A549 (cell line): ENCODE measurements at regions not wholly inside any gene's neighbourhood (a gene's known extent, or its start where the extent isn't known, plus 50 kb on each side); places are given as distances from the start of the nearest gene placed in this dataset.
A peak's percentile ranks its signal among the peaks of the same experiment; 100 is the strongest.

ENCODE experiments used
- ATAC-seq, 2 experiments: fragments of 200-7000 bp in 1 of 2; fragments of >200 bp in 1 of 2; cut with Nextera tagmentation in 1 of 2; cut with Tn5 transposase in 1 of 2; 3 replicates each; pipeline versions ENCODE4 v1.8.0 to v1.9.1; 2018 to 2020; ENCODE audit warnings: mild to moderate bottlenecking in 1 of 2, moderate library complexity in 1 of 2
- CTCF ChIA-PET: fragments of 300-600 bp; sonication (Branson Sonifier 250); formaldehyde crosslinking; extraction: SDS; loops from one replicate; lab custom pipeline; 2021; ENCODE audit warnings: antibody characterized with exemption, inconsistent platforms; lab: Yijun Ruan, JAX
- POLR2A ChIA-PET: fragments of 350-600 bp; formaldehyde crosslinking; extraction: SDS; loops from one replicate; lab custom pipeline; 2021; ENCODE audit warnings: antibody characterized with exemption, inconsistent platforms; lab: Yijun Ruan, JAX
- DNase-seq, 2 experiments: peaks; one replicate each; pipeline versions ENCODE4 v3.0.0 to v3.0.0-alpha.2; 2011 to 2016; ENCODE audit warnings: low read depth in 1 of 2, low spot score in 1 of 2
- FAIRE-seq: peaks from 2 replicates; lab custom pipeline; 2011; peaks lifted over from hg19 to GRCh38; lab: Jason Lieb, UNC
- H3K27ac ChIP-seq, 2 experiments: fragments of >200 bp; sonication (Bioruptor Twin); formaldehyde crosslinking; 3 replicates each; pipeline ENCODE4 v1.5.1; 2016 to 2017
- H3K4me1 ChIP-seq: fragments of >200 bp; sonication (Bioruptor Twin); formaldehyde crosslinking; 3 replicates; pipeline ENCODE4 v1.6.1; 2016
- H3K4me2 ChIP-seq: fragments of >200 bp; sonication (Bioruptor Twin); formaldehyde crosslinking; 3 replicates; pipeline ENCODE4 v1.6.1; 2016
- H3K4me3 ChIP-seq: fragments of >200 bp; sonication (Bioruptor Twin); formaldehyde crosslinking; 3 replicates; pipeline ENCODE4 v1.5.1; 2016
- H3K9me3 ChIP-seq: fragments of >200 bp; sonication (Bioruptor Twin); formaldehyde crosslinking; 3 replicates; pipeline ENCODE4 v1.6.1; 2016
- ATOH8 ChIP-seq: fragments of 250-450 bp; sonication (Bioruptor Pico); IDR thresholded peaks from 2 replicates; pipeline ENCODE4 v1.5.0; 2020; ENCODE audit warnings: low read depth, mild to moderate bottlenecking, moderate library complexity
- CBX2 ChIP-seq: fragments of 200-600 bp; sonication (generic); IDR thresholded peaks from 2 replicates; pipeline ENCODE4 v1.6.1; 2016; ENCODE audit warnings: low read depth, mild to moderate bottlenecking, borderline replicate concordance
- CHD4 ChIP-seq: fragments of 200-600 bp; sonication (generic); IDR thresholded peaks from 2 replicates; pipeline ENCODE4 v1.6.1; 2016; ENCODE audit warnings: antibody characterized with exemption, mild to moderate bottlenecking, borderline replicate concordance
- EP300 ChIP-seq, 2 experiments: fragments of >200 bp; sonication (Bioruptor Twin); formaldehyde crosslinking; IDR thresholded peaks; 2 replicates in 1 of 2; 3 replicates in 1 of 2; pipeline ENCODE4 v1.6.1; 2016 to 2017
- FOSB ChIP-seq: fragments of 250-450 bp; sonication (Bioruptor Pico); IDR thresholded peaks from 2 replicates; pipeline ENCODE4 v1.5.0; 2020; ENCODE audit warnings: mild to moderate bottlenecking, moderate library complexity
- FOSL2 ChIP-seq, 2 experiments: fragments of 450-650 bp in 1 of 2; fragments of >200 bp in 1 of 2; sonication (Bioruptor Twin) in 1 of 2; formaldehyde crosslinking; IDR thresholded peaks; 2 replicates each; pipeline versions ENCODE4 v1.5.0 to v1.6.1; 2016 to 2020; ENCODE audit warnings: mild to moderate bottlenecking in 1 of 2, moderate library complexity in 1 of 2
- HES2 ChIP-seq: fragments of >200 bp; sonication (Bioruptor Twin); formaldehyde crosslinking; IDR thresholded peaks from 2 replicates; pipeline ENCODE4 v1.6.1; 2016
- HOXA7 ChIP-seq: fragments of 250-450 bp; sonication (Bioruptor Pico); IDR thresholded peaks from 2 replicates; pipeline ENCODE4 v1.5.0; 2020; ENCODE audit warnings: mild to moderate bottlenecking, moderate library complexity
- HOXB13 ChIP-seq: fragments of 250-450 bp; sonication (Bioruptor Pico); IDR thresholded peaks from 2 replicates; pipeline ENCODE4 v1.5.0; 2020; ENCODE audit warnings: low read depth, mild to moderate bottlenecking, moderate library complexity
- HOXB5 ChIP-seq: fragments of 250-450 bp; sonication (Bioruptor Pico); IDR thresholded peaks from 2 replicates; pipeline ENCODE4 v1.5.0; 2020; ENCODE audit warnings: mild to moderate bottlenecking, moderate library complexity
- JUN ChIP-seq, 2 experiments: fragments of >200 bp; sonication (Bioruptor Twin); formaldehyde crosslinking; IDR thresholded peaks; 2 replicates in 1 of 2; 3 replicates in 1 of 2; pipeline ENCODE4 v1.6.1; 2016 to 2017
- JUNB ChIP-seq: fragments of >200 bp; sonication (Bioruptor Twin); formaldehyde crosslinking; IDR thresholded peaks from 2 replicates; pipeline ENCODE4 v1.6.1; 2016
- KDM5A ChIP-seq: fragments of 200-600 bp; sonication (generic); IDR thresholded peaks from 2 replicates; pipeline ENCODE4 v1.6.1; 2016; ENCODE audit warnings: antibody characterized with exemption, mild to moderate bottlenecking
- MAFK ChIP-seq: fragments of 450-650 bp; IDR thresholded peaks from 2 replicates; pipeline ENCODE4 v1.6.1; 2014; ENCODE audit not compliant: partially characterized antibody
- PBX3 ChIP-seq: IDR thresholded peaks from 2 replicates; pipeline ENCODE4 v1.6.1; 2012
- PHF8 ChIP-seq: fragments of 200-600 bp; sonication (generic); IDR thresholded peaks from 2 replicates; pipeline ENCODE4 v1.6.1; 2016; ENCODE audit warnings: low read depth, mild to moderate bottlenecking, antibody characterized with exemption, moderate library complexity, borderline replicate concordance
- RARB ChIP-seq: fragments of 250-450 bp; sonication (Bioruptor Pico); IDR thresholded peaks from 2 replicates; pipeline ENCODE4 v1.8.0; 2021; ENCODE audit warnings: mild to moderate bottlenecking, moderate library complexity
- RFX5 ChIP-seq: fragments of 450-650 bp; IDR thresholded peaks from 2 replicates; pipeline ENCODE4 v1.7.1; 2014; ENCODE audit warnings: antibody characterized with exemption, mild to moderate bottlenecking, moderate library complexity
- SREBF2 ChIP-seq: fragments of 450-650 bp; IDR thresholded peaks from 2 replicates; pipeline ENCODE4 v1.6.1; 2014; ENCODE audit warnings: mild to moderate bottlenecking, moderate library complexity
- TFCP2L1 ChIP-seq: fragments of 250-450 bp; sonication (Bioruptor Pico); IDR thresholded peaks from 2 replicates; pipeline ENCODE4 v1.5.0; 2021; ENCODE audit warnings: mild to moderate bottlenecking
- ZFP36 ChIP-seq: fragments of 450-650 bp; IDR thresholded peaks from 2 replicates; pipeline ENCODE4 v1.6.1; 2014; ENCODE audit warnings: borderline replicate concordance; ENCODE audit not compliant: partially characterized antibody
- ZSCAN20 ChIP-seq: fragments of 250-450 bp; sonication (Bioruptor Pico); IDR thresholded peaks from 2 replicates; pipeline ENCODE4 v1.8.0; 2022; ENCODE audit warnings: mild to moderate bottlenecking, moderate library complexity
- WGBS: methylation state at CpG from one replicate; pipeline ENCODE4 v1.1.6; 2017; ENCODE audit errors: missing lambda C conversion rate; 5-methylcytosine and 5-hydroxymethylcytosine counted together

- TF ChIP-seq MAFK: no peak
Observed at GRCh38 chr10:29951441-29951931, 107.9 kb downstream of the JCAD start (continued).

GRCh38 chr10:29950391-29950790 is 109.0 kb downstream of the JCAD start:
- Histone ChIP-seq H3K4me3 (no peak overlapping the region), H3K27ac (peak overlapping the region; percentile 39 to 75; a peak in 5 of 6 replicates), H3K4me2 (0 out of 3 replicates have a peak overlapping the region, but pooled peaks have one; percentile 15), H3K9me3 (no peaks in the 10 kb centered on the region), H3K4me1 (peaks cover 22% of the 10 kb centered on the region)
- ChIA-PET CTCF (interaction anchor here (1.2 to 2.9 kb wide), 3 partner anchors 11 to 214 kb away, joined by 3 to 10 read pairs (median 6); no protein-coding TSS in a partner anchor), POLR2A (no interaction called here)
- ATAC-seq (no peak), FAIRE-seq (no peak), DNase-seq (no peak)
- WGBS: 65% methylated on average over 5 of the region's 5 CpGs
- TF ChIP-seq MAFK: no peak
- TF ChIP-seq HOXA7: no peak
- TF ChIP-seq HOXB13: no peak
- TF ChIP-seq ZFP36: no peak
- no peak for TF ChIP-seq JUN (IDR thresholded peaks at IDR 0.05)
- TF ChIP-seq PBX3: no peak
- no peak for TF ChIP-seq FOSB (CRISPR knock-in tag)
- TF ChIP-seq ATOH8 (CRISPR knock-in tag): no peak
- no peak for TF ChIP-seq TFCP2L1
- TF ChIP-seq KDM5A: no peak
- TF ChIP-seq FOSL2 (IDR thresholded peaks at IDR 0.05): no peak
- no peak for TF ChIP-seq FOSL2 (CRISPR knock-in tag; IDR thresholded peaks at IDR 0.05)
- TF ChIP-seq ZSCAN20: no peak

GRCh38 chr10:29949411-29950011 is 109.9 kb downstream of the JCAD start:
- 51% methylated on average over 5 of the region's 5 CpGs for WGBS
- no peak for FAIRE-seq
- H3K4me3 ChIP-seq: no peak overlapping the region
- POLR2A ChIA-PET: no interaction called here
- TF ChIP-seq HOXB5 (CRISPR knock-in tag) (peak; percentile 49; the same call in 1 of the 2 replicates), CBX2 (no peak), RARB (CRISPR knock-in tag) (no peak), FOSL2 (IDR thresholded peaks at IDR 0.05) (0 out of 2 replicates have a peak, but pooled peaks have one; percentile 22), FOSL2 (CRISPR knock-in tag; IDR thresholded peaks at IDR 0.05) (no peak; the same call in 1 of the 2 replicates), HES2 (no peak), EP300 (IDR thresholded peaks at IDR 0.05) (peak in 1 of 2 experiments; percentile 30; a peak in 1 of 5 replicates), JUNB (peak; percentile 35; the same call in 1 of the 2 replicates)
- TF ChIP-seq, all 56 proteins: peak for 4
- ATAC-seq: peak in 1 of 2 experiments; percentile 56; a peak in 3 of 6 replicates
- H3K9me3 ChIP-seq: no peaks in the 10 kb centered on the region
- H3K4me1 ChIP-seq: peaks cover 22% of the 10 kb centered on the region
- DNase-seq: peak in 1 of 2 experiments; percentile 38
- CTCF ChIA-PET: interaction anchor here (1.2 kb wide), 1 partner anchor 642 kb away, joined by 3 read pairs; no protein-coding TSS in a partner anchor
- H3K27ac ChIP-seq: peak overlapping the region; percentile 72 to 79
- H3K4me2 ChIP-seq: 0 out of 3 replicates have a peak overlapping the region, but pooled peaks have one; percentile 15

GRCh38 chr10:29948881-29949355 is 110.5 kb downstream of the JCAD start:
- DNase-seq (no peak), FAIRE-seq (no peak), ATAC-seq (no peak)
- H3K27ac ChIP-seq: peak overlapping the region; percentile 72 to 79
- H3K4me3 ChIP-seq: no peak overlapping the region
- H3K4me1 ChIP-seq: peaks cover 22% of the 10 kb centered on the region
- ChIA-PET CTCF (interaction anchor here (1.1 to 2.2 kb wide), 6 partner anchors 8 to 642 kb away, joined by 3 to 7 read pairs (median 4); no protein-coding TSS in a partner anchor), POLR2A (no interaction called here)
- WGBS: 89% methylated on average over 9 of the region's 9 CpGs
- H3K4me2 ChIP-seq: 0 out of 3 replicates have a peak overlapping the region, but pooled peaks have one; percentile 11
- TF ChIP-seq SREBF2 (no peak), PHF8 (no peak), CHD4 (no peak), ATOH8 (CRISPR knock-in tag) (no peak), RFX5 (no peak)
- no peaks in the 10 kb centered on the region for H3K9me3 ChIP-seq
